GM21360 (cell line): ENCODE measurements at regions not wholly inside any gene's neighbourhood (a gene's known extent, or its start where the extent isn't known, plus 50 kb on each side); places are given as distances from the start of the nearest gene placed in this dataset.

ENCODE experiments used
- ATAC-seq: cut with Tn5 transposase; IDR thresholded peaks from one replicate; pipeline ENCODE4 v1.9.1; 2021; ENCODE audit warnings: mild to moderate bottlenecking, moderate library complexity; ENCODE audit not compliant: unreplicated experiment

DNA sequence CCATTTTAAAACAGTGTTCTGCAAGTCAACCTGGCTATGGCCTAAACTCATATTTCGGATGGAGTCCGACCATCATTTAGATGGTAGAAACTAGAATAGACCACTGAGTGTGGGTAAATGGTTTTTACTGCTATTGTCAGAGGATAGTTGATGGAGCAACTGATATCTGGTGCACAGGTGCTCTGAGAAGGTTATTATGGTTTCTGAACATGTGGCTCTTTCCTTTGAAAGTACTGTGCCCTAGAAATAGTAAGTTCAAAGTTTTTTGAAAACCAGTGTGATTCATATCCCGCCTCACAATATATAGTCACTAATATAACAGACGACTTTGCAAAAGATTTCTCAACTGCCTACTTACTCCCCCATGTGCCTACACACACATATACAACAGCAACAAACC, 64.4 kb upstream of the BTG1 start:
- ATAC-seq, result peak; percentile 63

DNA sequence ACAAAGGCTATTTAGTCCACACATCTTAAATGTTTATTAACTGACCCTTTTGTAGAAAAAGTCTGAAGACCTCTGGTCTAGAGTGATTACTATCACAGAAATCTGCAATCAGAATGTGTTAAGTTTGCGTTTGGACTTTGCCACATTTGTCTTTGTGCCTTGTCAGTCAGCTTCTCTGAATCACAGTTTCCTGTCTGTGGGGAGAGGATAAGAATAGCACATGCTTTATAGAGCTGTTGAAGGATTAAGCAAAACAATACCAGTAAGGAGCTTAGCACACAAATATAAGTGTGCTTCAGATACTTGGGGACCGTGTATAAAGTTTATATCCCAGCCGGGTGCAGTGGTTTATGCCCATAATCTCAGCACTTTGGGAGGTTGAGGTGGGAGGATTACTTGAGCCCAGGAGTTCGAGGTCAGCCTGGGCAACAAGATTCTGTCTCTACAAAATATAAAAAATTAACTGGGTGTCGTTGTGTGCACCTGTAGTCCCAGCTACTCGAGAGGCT, 63.0 kb upstream of the BTG1 start:
- ATAC-seq, result peak; percentile 61

DNA sequence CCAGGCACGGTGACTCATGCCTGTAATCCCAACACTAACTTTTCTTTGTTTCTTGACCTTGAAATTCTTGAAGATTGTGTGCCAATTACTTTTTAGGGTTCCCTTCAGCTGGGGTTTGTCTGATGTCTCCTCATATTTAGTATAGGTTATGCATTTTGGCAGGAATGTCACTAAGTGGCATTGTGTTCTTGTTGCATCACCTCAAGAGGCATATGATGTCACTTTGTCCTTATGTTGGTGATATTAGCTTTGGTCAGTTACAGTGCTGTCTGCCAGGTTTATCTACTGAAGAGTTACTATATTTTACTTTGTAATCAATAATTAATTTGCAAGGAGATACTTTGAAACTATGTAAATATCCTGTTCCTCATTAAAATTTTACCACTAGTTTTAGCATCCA, 61.0 kb upstream of the BTG1 start:
- no peak for ATAC-seq

DNA sequence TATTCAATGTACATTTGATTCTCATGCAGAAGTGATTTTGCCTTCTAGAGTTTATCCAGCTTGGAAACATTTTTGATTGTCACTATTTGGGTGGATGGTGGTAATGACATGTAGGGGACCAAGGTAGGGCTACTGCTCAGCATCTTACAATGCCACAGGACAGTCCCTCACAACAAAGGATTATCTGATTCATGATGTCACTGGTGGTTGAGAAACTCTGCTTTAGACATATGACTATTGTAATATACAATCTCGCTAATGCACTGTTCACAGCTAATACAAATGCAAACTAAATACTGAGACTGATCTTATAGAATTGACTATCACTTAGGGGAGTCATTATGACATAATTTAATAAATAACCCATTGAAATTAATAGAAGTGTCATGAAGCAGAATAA, 60.4 kb upstream of the BTG1 start:
- no peak for ATAC-seq

DNA sequence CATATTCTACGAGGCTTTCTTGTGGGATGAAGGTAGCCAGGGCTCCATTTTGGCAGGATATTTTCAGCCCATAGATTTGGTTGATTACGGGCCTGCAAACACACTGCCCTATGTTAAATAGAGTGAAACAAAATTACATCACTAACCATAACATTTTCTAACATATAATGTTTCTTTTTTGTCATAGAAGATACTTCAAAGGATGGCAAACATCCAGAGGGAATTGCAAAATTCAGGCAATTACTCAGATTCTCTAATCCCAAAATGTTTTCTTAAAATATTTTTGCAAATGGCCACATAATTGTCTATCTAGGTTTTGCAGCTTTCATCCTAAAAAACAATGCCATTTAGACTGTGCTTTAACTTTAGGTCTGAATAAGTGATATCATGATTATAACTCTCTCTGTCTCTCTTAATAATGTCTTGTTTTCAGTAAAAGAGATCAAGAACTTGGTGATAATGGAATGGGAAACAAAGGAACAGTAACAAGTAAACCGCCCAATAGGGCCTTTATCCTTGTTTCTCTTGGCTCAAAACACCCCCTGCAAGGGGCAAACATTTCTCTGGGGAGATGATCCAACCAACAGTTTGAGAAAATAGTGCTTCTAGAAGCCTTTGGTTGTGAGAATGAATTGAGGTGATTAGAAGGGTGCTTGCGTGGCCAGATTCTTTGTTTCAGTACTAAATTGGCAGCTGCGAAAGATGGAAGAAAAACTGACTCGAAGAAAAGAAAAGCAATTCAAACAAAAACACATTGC, 54.4 kb upstream of the BTG1 start:
- ATAC-seq, result no peak

DNA sequence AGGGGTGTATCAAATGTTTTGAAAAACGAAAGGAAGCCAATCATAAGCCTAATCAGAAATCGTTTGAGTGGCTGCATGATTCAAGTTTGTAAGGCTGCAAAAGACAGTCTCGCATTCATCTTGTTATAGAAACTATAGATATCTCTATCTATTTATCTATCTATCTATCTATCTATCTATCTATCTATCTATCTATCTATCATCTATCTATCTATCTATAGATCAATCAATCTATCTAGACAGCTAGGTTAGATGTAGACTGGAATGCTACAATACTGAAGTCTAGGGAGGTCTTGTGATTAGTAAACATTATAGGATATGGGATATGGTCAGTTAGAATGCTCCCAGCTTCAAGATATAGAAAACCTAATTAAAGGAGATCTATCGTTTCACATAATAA, 52.2 kb upstream of the BTG1 start:
- ATAC-seq, result no peak

DNA sequence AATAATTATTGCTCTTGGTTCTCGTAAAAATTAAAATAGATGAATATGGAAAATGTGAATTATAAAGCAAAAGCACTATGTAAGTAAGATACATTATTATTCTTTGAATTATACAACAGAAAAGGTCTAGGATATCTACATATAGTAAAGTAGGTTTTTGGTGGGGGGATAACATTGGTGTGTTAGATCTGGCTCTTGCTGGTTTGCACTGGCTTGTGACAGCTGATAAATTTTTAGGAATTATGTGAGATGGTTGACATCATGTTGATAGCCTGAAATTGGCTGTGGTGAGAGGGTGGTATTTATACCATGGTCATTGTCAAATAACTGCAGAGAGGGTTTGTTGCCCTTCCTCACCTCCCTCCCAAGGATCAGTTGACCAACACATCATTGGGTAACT, 50.7 kb upstream of the BTG1 start:
- ATAC-seq, result no peak
